K562 (cell line): ENCODE measurements at regions not wholly inside any gene's neighbourhood (a gene's known extent, or its start where the extent isn't known, plus 50 kb on each side); places are given as distances from the start of the nearest gene placed in this dataset.

Experiments used
- ATAC-seq: fragments of 200-7000 bp; cut with Tn5 transposase; 3 replicates; pipeline ENCODE4 v1.9.1; 2020; ENCODE audit warnings: moderate library complexity
- BruUV-seq: library from RNA; stranded (reverse); fragments of 400-500 nt; replicated peaks from 2 replicates; lab custom pipeline; 2021; lab: Mats Ljungman, UMichigan
- CTCF ChIA-PET: fragments of 300-600 bp; formaldehyde crosslinking; extraction: SDS; loops from one replicate; lab custom pipeline; 2021; ENCODE audit warnings: low intra/inter-chr PET ratio; lab: Yijun Ruan, JAX
- POLR2A ChIA-PET: fragments of 300-600, 350-650 bp; sonication (Branson Sonifier 250); formaldehyde crosslinking; extraction: SDS; loops from one replicate; lab custom pipeline; 2021; ENCODE audit warnings: antibody characterized with exemption, inconsistent platforms; lab: Yijun Ruan, JAX
- DNase-seq, 4 experiments: peaks; one replicate each; pipeline versions ENCODE4 v3.0.0 to v3.0.0-alpha.2; 2011 to 2018; ENCODE audit warnings: low spot score in 3 of 4, mixed read lengths in 3 of 4; ENCODE audit errors: extremely low read depth in 1 of 4
- FAIRE-seq: peaks from 2 replicates; lab custom pipeline; 2011; peaks lifted over from hg19 to GRCh38; lab: Jason Lieb, UNC
- H2AFZ ChIP-seq: 2 replicates; pipeline ENCODE4 v1.6.0; 2011; ENCODE audit warnings: low read depth, low read length, control low read depth, inconsistent platforms
- H3K27ac ChIP-seq: fragments of 200-600 bp; 3 replicates; pipeline ENCODE4 v1.8.0; 2011; ENCODE audit warnings: low read depth, mild to moderate bottlenecking, control low read depth, inconsistent platforms, low read length, moderate library complexity, mixed read lengths; ENCODE audit errors: extremely low read depth
- H3K27me3 ChIP-seq, 2 experiments: fragments of 300-600 bp in 1 of 2; 2 replicates in 1 of 2; 3 replicates in 1 of 2; pipeline versions ENCODE4 v1.6.0 to v1.8.0; 2011; ENCODE audit warnings: inconsistent platforms in 2 of 2, low read length in 2 of 2, mild to moderate bottlenecking in 1 of 2, mixed read lengths in 1 of 2, moderate library complexity in 1 of 2; ENCODE audit not compliant: control insufficient read depth in 2 of 2, insufficient read depth in 2 of 2
- H3K36me3 ChIP-seq: fragments of 300-600 bp; 3 replicates; pipeline ENCODE4 v1.8.0; 2011; ENCODE audit warnings: mild to moderate bottlenecking, low read length, inconsistent platforms; ENCODE audit not compliant: control insufficient read depth, insufficient read depth
- H3K4me1 ChIP-seq, 2 experiments: fragments of 200-600 bp in 1 of 2; replicated peaks in 1 of 2; 2 replicates in 1 of 2; 3 replicates in 1 of 2; pipeline versions ENCODE4 v1.5.1 to v1.8.0; 2011; ENCODE audit warnings: inconsistent platforms in 2 of 2, low read length in 2 of 2, mild to moderate bottlenecking in 1 of 2, mixed read lengths in 1 of 2, moderate library complexity in 1 of 2; ENCODE audit not compliant: control insufficient read depth in 2 of 2, insufficient read depth in 2 of 2
- H3K4me2 ChIP-seq: 2 replicates; pipeline ENCODE4 v1.6.1; 2011; ENCODE audit warnings: low read length, control low read depth, inconsistent platforms, mixed read lengths; ENCODE audit not compliant: insufficient read depth
- H3K4me3 ChIP-seq: fragments of 200-600 bp; sonication (generic), shearing (Covaris generic); 2 replicates; pipeline ENCODE4 v1.5.1; 2016; ENCODE audit warnings: control low read depth, inconsistent platforms
- H3K79me2 ChIP-seq: fragments of 200-600 bp; 3 replicates; pipeline ENCODE4 v1.8.0; 2011; ENCODE audit warnings: low read length, inconsistent platforms; ENCODE audit not compliant: control insufficient read depth, insufficient read depth
- H3K9ac ChIP-seq, 2 experiments: 2 replicates each; pipeline versions ENCODE4 v1.6.0 to v1.6.1; 2011; ENCODE audit warnings: low read depth in 2 of 2, low read length in 2 of 2, control low read depth in 1 of 2, inconsistent platforms in 1 of 2, mild to moderate bottlenecking in 1 of 2, mixed read lengths in 1 of 2; ENCODE audit not compliant: insufficient read depth in 1 of 2
- H3K9me1 ChIP-seq: one replicate; pipeline ENCODE4 v1.6.0; 2011; ENCODE audit warnings: inconsistent platforms, mild to moderate bottlenecking, low read length, moderate library complexity; ENCODE audit not compliant: control insufficient read depth, insufficient read depth
- H3K9me3 ChIP-seq: replicated peaks from 2 replicates; pipeline ENCODE4 v1.5.1; 2011; ENCODE audit warnings: low read depth, low read length, inconsistent platforms; ENCODE audit not compliant: control insufficient read depth, insufficient read depth
- H4K20me1 ChIP-seq: replicated peaks from 2 replicates; pipeline ENCODE4 v1.6.1; 2011; ENCODE audit warnings: low read length, inconsistent platforms, mixed read lengths; ENCODE audit not compliant: control insufficient read depth, insufficient read depth
- ETV6 ChIP-seq, 3 experiments: fragments of 150-350 bp in 1 of 3; sonication (generic) in 1 of 3; formaldehyde crosslinking in 1 of 3; IDR thresholded peaks; 2 replicates each; pipeline versions ENCODE4 v1.6.1 to v1.8.0; 2014 to 2022; ENCODE audit warnings: borderline replicate concordance in 2 of 3, low read depth in 2 of 3, antibody characterized with exemption in 1 of 3, low read length in 1 of 3, mild to moderate bottlenecking in 1 of 3, missing genetic modification reagents in 1 of 3
- KLF13 ChIP-seq: fragments of 450-650 bp; IDR thresholded peaks from 2 replicates; pipeline ENCODE4 v1.6.1; 2016; ENCODE audit warnings: missing genetic modification characterization, low read depth, mild to moderate bottlenecking, missing compliant biosample characterization, moderate library complexity, borderline replicate concordance
- NFE2 ChIP-seq: IDR thresholded peaks from 2 replicates; pipeline ENCODE4 v1.6.1; 2014; ENCODE audit warnings: antibody characterized with exemption, low read depth
- STAG1 ChIP-seq: sonication (generic); formaldehyde crosslinking; IDR thresholded peaks from 2 replicates; pipeline ENCODE4 v1.5.0; 2020; ENCODE audit warnings: missing genetic modification reagents, borderline replicate concordance
- ZNF583 ChIP-seq: fragments of 250-450 bp; sonication (Bioruptor Pico); IDR thresholded peaks from 2 replicates; pipeline ENCODE4 v1.4.0; 2020
- WGBS: fragments of 100-300 bp; shearing (Covaris generic); methylation state at CpG from one replicate; pipeline ENCODE4 v1.1.6; 2016; ENCODE audit warnings: low coverage, mixed read lengths; ENCODE audit not compliant: insufficient coverage; ENCODE audit errors: missing lambda C conversion rate; 5-methylcytosine and 5-hydroxymethylcytosine counted together
- in situ Hi-C: fragments of 300-500 bp; cut with MboI; formaldehyde crosslinking; loops from 4 replicates; pipeline ENCODE4 v1.15.0; 2018; ENCODE audit warnings: inconsistent platforms, mixed read lengths
- intact Hi-C: fragments of 100-400 bp; cut with micrococcal nuclease; formaldehyde crosslinking; loops from 2 replicates; pipeline ENCODE4 v1.14.2; 2022
- TF ChIP-seq, protein P1 (sequence below): fragments of 250-450 bp; sonication (Bioruptor Pico); IDR thresholded peaks from 2 replicates; pipeline ENCODE4 v1.4.0; 2020

DNA sequence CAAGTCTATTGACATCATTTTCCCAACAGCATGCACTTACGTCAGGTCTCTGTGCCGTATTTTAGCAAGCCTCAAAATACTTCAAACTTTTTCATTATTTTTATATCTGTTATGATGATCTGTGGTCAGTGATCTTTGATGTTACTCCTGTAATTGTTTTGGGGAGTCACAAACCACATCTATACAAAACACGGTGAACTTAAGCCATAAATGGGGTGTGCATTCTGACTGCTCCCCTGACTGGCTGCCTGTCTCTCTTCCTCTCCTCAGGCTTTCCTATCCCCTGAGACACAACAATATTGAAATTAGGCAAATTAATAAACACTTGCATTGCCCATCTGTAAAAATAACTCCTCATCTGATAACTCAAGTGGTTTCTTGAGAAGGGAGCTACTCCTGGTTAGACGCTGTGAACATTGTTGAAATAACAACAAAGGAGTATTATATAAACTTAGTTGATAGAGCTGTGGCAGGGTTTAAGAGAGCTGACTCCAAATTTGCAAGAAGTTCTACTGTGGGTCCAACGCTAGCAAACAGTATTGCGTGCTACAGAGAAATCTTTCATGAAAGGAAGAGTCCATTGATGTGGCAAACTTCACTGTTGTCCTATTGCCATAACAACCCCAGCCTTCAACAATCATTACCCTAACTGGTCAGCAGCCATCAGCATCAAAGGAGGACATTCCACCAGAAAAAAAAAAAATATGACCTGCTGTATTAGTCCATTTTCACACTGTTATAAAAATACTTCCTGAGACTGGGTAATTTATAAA is 105.8 kb upstream of the DSCAM start:
- no peaks in the 10 kb centered on the region for H3K79me2 ChIP-seq
- POLR2A ChIA-PET: no interaction called here
- H3K9ac ChIP-seq: no peak overlapping the region
- no peaks in the 10 kb centered on the region; the same call in 1 of the 2 replicates for H3K9me3 ChIP-seq
- intact Hi-C loops (no loop called here), in situ Hi-C loops (no loop called here)
- no peak overlapping the region for H3K27ac ChIP-seq
- CTCF ChIA-PET: no interaction called here
- H3K4me2 ChIP-seq: no peak overlapping the region
- no peak for FAIRE-seq
- H3K9me1 ChIP-seq: no peaks in the 10 kb centered on the region
- no peak overlapping the region for H2AFZ ChIP-seq
- no peaks in the 10 kb centered on the region for H3K36me3 ChIP-seq
- no peaks in the 10 kb centered on the region for H3K27me3 ChIP-seq
- DNase-seq: no peak
- TF ChIP-seq ZNF583 (no peak), NFE2 (no peak), KLF13 (no peak), STAG1 (CRISPR knock-in tag) (no peak), ETV6 (IDR thresholded peaks at IDR 0.05; ENCODE audit: borderline replicate concordance in 1 of 2, low read depth in 2 of 2, low read length in 1 of 2) (no peak), ETV6 (CRISPR knock-in tag; IDR thresholded peaks at IDR 0.05; ENCODE audit: borderline replicate concordance) (no peak)
- TF ChIP-seq, protein P1, sequence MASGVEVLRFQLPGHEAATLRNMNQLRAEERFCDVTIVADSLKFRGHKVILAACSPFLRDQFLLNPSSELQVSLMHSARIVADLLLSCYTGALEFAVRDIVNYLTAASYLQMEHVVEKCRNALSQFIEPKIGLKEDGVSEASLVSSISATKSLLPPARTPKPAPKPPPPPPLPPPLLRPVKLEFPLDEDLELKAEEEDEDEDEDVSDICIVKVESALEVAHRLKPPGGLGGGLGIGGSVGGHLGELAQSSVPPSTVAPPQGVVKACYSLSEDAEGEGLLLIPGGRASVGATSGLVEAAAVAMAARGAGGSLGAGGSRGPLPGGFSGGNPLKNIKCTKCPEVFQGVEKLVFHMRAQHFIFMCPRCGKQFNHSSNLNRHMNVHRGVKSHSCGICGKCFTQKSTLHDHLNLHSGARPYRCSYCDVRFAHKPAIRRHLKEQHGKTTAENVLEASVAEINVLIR: no peak
- BruUV-seq: no TSS peak
- H3K4me3 ChIP-seq: no peak overlapping the region
- no peak for ATAC-seq
- under 1% methylated on average over 6 of the region's 6 CpGs for WGBS
- no peaks in the 10 kb centered on the region for H4K20me1 ChIP-seq
- no peaks in the 10 kb centered on the region for H3K4me1 ChIP-seq
